ENCODE measurements at regions not wholly inside any gene's neighbourhood (a gene's known extent, or its start where the extent isn't known, plus 50 kb on each side); places are given as distances from the start of the nearest gene placed in this dataset.

DNA sequence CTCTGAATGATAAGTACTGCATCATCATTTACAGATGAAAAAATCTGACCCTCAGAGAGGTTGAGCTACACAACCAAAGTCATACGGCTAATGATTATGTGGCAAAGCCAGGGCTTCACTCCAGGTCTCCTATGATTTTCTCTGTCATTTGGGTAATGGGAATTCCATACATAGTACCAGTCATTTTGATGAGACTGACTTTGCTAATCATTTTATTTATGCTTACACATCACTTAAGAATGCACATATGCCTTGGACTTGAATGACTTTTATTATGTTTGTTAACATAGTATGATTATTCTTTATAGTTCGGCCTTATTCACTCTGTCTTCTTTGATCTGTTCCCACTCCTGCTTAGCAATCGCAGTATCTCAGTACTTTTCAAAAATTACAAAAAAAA is 255.1 kb upstream of the GPRIN3 start:
- Histone ChIP-seq H3K27me3 (no peaks in the 10 kb centered on the region), H3K4me1 (no peaks in the 10 kb centered on the region), H3K36me3 (no peaks in the 10 kb centered on the region), H3K9me3 (no peaks in the 10 kb centered on the region), H3K27ac (no peak overlapping the region), H3K4me3 (no peak overlapping the region)
- ATAC-seq = no peak
- intact Hi-C loops (cut with DNase I) = no loop called here
- WGBS, 4 donors = 85 to 93% (median 88%) methylated on average over 3 of the region's 3 CpGs
- no peak for DNase-seq
- TF ChIP-seq POLR2A (IDR thresholded peaks at IDR 0.05) = no peak
- TF ChIP-seq, protein P1, sequence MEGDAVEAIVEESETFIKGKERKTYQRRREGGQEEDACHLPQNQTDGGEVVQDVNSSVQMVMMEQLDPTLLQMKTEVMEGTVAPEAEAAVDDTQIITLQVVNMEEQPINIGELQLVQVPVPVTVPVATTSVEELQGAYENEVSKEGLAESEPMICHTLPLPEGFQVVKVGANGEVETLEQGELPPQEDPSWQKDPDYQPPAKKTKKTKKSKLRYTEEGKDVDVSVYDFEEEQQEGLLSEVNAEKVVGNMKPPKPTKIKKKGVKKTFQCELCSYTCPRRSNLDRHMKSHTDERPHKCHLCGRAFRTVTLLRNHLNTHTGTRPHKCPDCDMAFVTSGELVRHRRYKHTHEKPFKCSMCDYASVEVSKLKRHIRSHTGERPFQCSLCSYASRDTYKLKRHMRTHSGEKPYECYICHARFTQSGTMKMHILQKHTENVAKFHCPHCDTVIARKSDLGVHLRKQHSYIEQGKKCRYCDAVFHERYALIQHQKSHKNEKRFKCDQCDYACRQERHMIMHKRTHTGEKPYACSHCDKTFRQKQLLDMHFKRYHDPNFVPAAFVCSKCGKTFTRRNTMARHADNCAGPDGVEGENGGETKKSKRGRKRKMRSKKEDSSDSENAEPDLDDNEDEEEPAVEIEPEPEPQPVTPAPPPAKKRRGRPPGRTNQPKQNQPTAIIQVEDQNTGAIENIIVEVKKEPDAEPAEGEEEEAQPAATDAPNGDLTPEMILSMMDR (IDR thresholded peaks at IDR 0.05) = no peak

DNA sequence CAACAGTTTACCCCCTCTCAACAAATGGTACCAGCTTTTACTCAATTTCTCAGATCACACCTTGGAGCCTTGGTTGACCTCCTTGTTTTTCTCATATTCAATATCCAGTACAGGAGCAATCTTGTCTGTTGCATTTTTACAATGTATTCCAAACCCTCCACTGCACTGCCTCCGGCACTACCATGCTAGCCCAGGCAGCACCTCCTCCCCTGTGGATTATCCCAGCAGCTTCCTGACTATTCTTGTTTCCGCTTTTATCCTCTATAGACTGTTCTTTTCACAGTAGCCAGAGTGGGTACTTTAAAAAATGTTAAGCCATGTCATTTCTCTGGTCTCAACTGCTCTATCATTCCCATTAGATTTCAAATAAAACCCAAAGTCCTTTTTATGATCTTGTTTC is 253.4 kb upstream of the GPRIN3 start:
- H3K27me3 ChIP-seq = no peaks in the 10 kb centered on the region
- H3K4me1 ChIP-seq = no peaks in the 10 kb centered on the region
- no peak overlapping the region for H3K4me3 ChIP-seq
- no peaks in the 10 kb centered on the region for H3K36me3 ChIP-seq
- ATAC-seq = no peak
- H3K9me3 ChIP-seq = no peaks in the 10 kb centered on the region
- WGBS, 4 donors = 75 to 90% (median 83%) methylated on average over 2 of the region's 2 CpGs
- no peak for DNase-seq
- intact Hi-C loops (cut with DNase I) = no loop called here
- no peak for TF ChIP-seq POLR2A (IDR thresholded peaks at IDR 0.05)
- TF ChIP-seq, protein P1 (IDR thresholded peaks at IDR 0.05) = no peak
- H3K27ac ChIP-seq = no peak overlapping the region

DNA sequence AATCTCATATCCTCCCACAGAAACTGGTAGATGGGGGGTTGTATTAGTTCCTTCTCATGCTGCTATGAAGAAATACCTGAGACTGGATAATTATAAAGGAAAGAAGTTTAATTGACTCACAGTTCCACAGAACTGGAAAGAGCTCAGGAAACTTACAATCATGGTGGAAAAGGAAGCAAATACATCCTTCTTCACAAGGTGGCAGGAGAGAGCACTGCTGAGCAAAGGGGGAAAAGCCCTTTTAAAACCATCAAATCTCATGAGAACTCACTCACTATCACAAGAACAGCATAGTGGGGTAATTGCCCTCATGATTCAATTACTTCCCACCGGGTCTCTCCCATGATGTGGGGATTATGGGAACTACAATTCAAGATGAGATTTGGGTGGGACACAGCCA is 250.5 kb upstream of the GPRIN3 start:
- intact Hi-C loops (cut with DNase I) = no loop called here
- Histone ChIP-seq H3K9me3 (no peaks in the 10 kb centered on the region), H3K27ac (no peak overlapping the region), H3K27me3 (no peaks in the 10 kb centered on the region), H3K4me1 (no peaks in the 10 kb centered on the region), H3K4me3 (no peak overlapping the region), H3K36me3 (no peaks in the 10 kb centered on the region)
- DNase-seq (no peak), ATAC-seq (no peak)
- WGBS, 4 donors = 54 to 93% (median 61%) methylated on average over 1 of the region's 1 CpG
- TF ChIP-seq, protein P1 (IDR thresholded peaks at IDR 0.05) = peak in 2 of 12 donors; percentile 16 to 34
- no peak for TF ChIP-seq POLR2A (IDR thresholded peaks at IDR 0.05)

DNA sequence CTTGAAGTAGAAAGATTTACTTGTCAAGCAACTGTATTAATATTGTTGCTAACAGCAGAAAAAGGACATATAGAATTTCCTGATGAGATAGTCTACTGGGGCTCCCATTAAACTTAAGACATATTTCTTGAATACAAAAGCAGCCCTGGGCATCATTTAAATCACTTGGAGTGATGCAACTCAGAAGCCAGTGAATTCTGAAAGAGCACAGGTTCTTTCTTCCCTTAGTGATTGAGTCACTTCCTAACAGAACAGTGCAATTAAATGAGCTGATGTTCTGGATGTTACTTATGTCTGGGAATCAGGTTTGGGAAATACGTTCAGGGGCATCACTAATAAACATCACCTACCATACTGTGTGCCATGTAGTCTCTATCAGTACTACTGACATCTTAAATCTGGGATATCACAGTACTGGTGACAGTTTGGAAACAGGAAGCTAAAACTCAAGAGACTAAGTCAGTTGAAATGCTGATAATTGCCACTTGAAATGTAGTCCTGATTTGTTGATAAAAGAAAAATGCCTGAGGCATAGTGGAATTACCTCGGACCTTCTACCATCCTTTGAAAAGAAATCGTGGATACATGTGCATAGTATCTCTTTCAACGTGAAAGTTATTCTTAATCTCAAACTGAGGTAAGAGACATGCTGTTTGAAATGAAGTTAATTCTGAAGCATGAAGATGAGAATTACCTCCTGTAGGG is 249.2 kb upstream of the GPRIN3 start:
- DNase-seq (no peak), ATAC-seq (no peak)
- Histone ChIP-seq H3K9me3 (no peaks in the 10 kb centered on the region), H3K4me3 (no peak overlapping the region), H3K36me3 (no peaks in the 10 kb centered on the region), H3K27ac (no peak overlapping the region), H3K4me1 (no peaks in the 10 kb centered on the region), H3K27me3 (no peaks in the 10 kb centered on the region)
- intact Hi-C loops (cut with DNase I) = no loop called here
- 40 to 56% (median 41%) methylated on average over 4 of the region's 4 CpGs for WGBS, 4 donors
- TF ChIP-seq POLR2A (IDR thresholded peaks at IDR 0.05) = no peak
- TF ChIP-seq, protein P1 (IDR thresholded peaks at IDR 0.05) = no peak

All from heart left ventricle (tissue), 16 donors.